ENCODE measurements at regions not wholly inside any gene's neighbourhood (a gene's known extent, or its start where the extent isn't known, plus 50 kb on each side); places are given as distances from the start of the nearest gene placed in this dataset.

- no peak for TF ChIP-seq CTCF (IDR thresholded peaks at IDR 0.05)
- Mint-ChIP-seq H3K4me3 (ENCODE audit: unreplicated experiment) (no peak overlapping the region), H3K36me3 (ENCODE audit: low read depth) (no peaks in the 10 kb centered on the region), H3K9me3 (ENCODE audit: low read depth) (no peaks in the 10 kb centered on the region), H3K4me1 (ENCODE audit: low read depth) (peaks cover 26% of the 10 kb centered on the region), H3K27ac (ENCODE audit: unreplicated experiment) (peak overlapping the region; percentile 42), H3K27me3 (ENCODE audit: low read depth) (peaks cover 17% of the 10 kb centered on the region)
- no peak for DNase-seq (ENCODE audit: low spot score)
These were observed 650.8 kb upstream of the FAM241A start for GRCh38 chr4:111494471-111494870.

- H3K36me3 Mint-ChIP-seq (ENCODE audit: low read depth), result no peaks in the 10 kb centered on the region
- no peaks in the 10 kb centered on the region for H3K9me3 Mint-ChIP-seq (ENCODE audit: low read depth)
- H3K27ac Mint-ChIP-seq (ENCODE audit: unreplicated experiment), result no peak overlapping the region
- peaks cover 17% of the 10 kb centered on the region for H3K27me3 Mint-ChIP-seq (ENCODE audit: low read depth)
- peaks cover 26% of the 10 kb centered on the region for H3K4me1 Mint-ChIP-seq (ENCODE audit: low read depth)
- no peak overlapping the region for H3K4me3 Mint-ChIP-seq (ENCODE audit: unreplicated experiment)
- no peak for TF ChIP-seq CTCF (IDR thresholded peaks at IDR 0.05)
- DNase-seq (ENCODE audit: low spot score), result no peak
These were observed 650.3 kb upstream of the FAM241A start for GRCh38 chr4:111494971-111495370.

GRCh38 chr4:111499291-111499690, 646.0 kb upstream of the FAM241A start:
- Mint-ChIP-seq H3K4me1 (ENCODE audit: low read depth) (peaks cover 12% of the 10 kb centered on the region), H3K27me3 (ENCODE audit: low read depth) (peaks cover 7% of the 10 kb centered on the region), H3K9me3 (ENCODE audit: low read depth) (no peaks in the 10 kb centered on the region), H3K27ac (ENCODE audit: unreplicated experiment) (no peak overlapping the region), H3K36me3 (ENCODE audit: low read depth) (no peaks in the 10 kb centered on the region), H3K4me3 (ENCODE audit: unreplicated experiment) (no peak overlapping the region)
- TF ChIP-seq CTCF (IDR thresholded peaks at IDR 0.05), result no peak
- DNase-seq (ENCODE audit: low spot score), result no peak

- no peak overlapping the region for H3K27ac Mint-ChIP-seq (ENCODE audit: unreplicated experiment)
- H3K4me3 Mint-ChIP-seq (ENCODE audit: unreplicated experiment), result no peak overlapping the region
- TF ChIP-seq CTCF (IDR thresholded peaks at IDR 0.05), result no peak
- no peaks in the 10 kb centered on the region for H3K36me3 Mint-ChIP-seq (ENCODE audit: low read depth)
- no peak for DNase-seq (ENCODE audit: low spot score)
- peaks cover 9% of the 10 kb centered on the region for H3K27me3 Mint-ChIP-seq (ENCODE audit: low read depth)
- peaks cover 8% of the 10 kb centered on the region for H3K4me1 Mint-ChIP-seq (ENCODE audit: low read depth)
- no peaks in the 10 kb centered on the region for H3K9me3 Mint-ChIP-seq (ENCODE audit: low read depth)
These were observed 645.5 kb upstream of the FAM241A start for GRCh38 chr4:111499706-111500105.

- H3K27ac Mint-ChIP-seq (ENCODE audit: unreplicated experiment), result no peak overlapping the region
- peaks cover 9% of the 10 kb centered on the region for H3K27me3 Mint-ChIP-seq (ENCODE audit: low read depth)
- TF ChIP-seq CTCF (IDR thresholded peaks at IDR 0.05), result no peak
- no peaks in the 10 kb centered on the region for H3K9me3 Mint-ChIP-seq (ENCODE audit: low read depth)
- no peak overlapping the region for H3K4me3 Mint-ChIP-seq (ENCODE audit: unreplicated experiment)
- H3K36me3 Mint-ChIP-seq (ENCODE audit: low read depth), result no peaks in the 10 kb centered on the region
- peaks cover 4% of the 10 kb centered on the region for H3K4me1 Mint-ChIP-seq (ENCODE audit: low read depth)
- no peak for DNase-seq (ENCODE audit: low spot score)
These were observed 644.4 kb upstream of the FAM241A start for GRCh38 chr4:111500858-111501257.
